Neural cell (in vitro differentiated cells): ENCODE measurements at regions not wholly inside any gene's neighbourhood (a gene's known extent, or its start where the extent isn't known, plus 50 kb on each side); places are given as distances from the start of the nearest gene placed in this dataset.

Source experiments
- H2AFZ ChIP-seq: fragments of 200-600, 300-800 bp; sonication (generic), shearing (Covaris generic); 2 replicates; pipeline ENCODE4 v1.6.0; 2014; ENCODE audit warnings: low read depth, mild to moderate bottlenecking, antibody characterized with exemption, low read length, moderate library complexity
- H3F3A ChIP-seq: fragments of 200-600 bp; shearing (Covaris generic); 2 replicates; pipeline ENCODE4 v1.6.1; 2016; ENCODE audit warnings: mild to moderate bottlenecking, moderate library complexity, mixed read lengths, antibody characterized with exemption, low read length; ENCODE audit not compliant: insufficient read depth, poor library complexity, severe bottlenecking
- H3K27ac ChIP-seq: fragments of 200-600, 300-800 bp; sonication (generic), shearing (Covaris generic); 2 replicates; pipeline ENCODE4 v1.5.1; 2014; ENCODE audit warnings: mild to moderate bottlenecking, low read length, moderate library complexity
- H3K27me3 ChIP-seq: fragments of 300-800, 200-600 bp; sonication (generic), shearing (Covaris generic); 2 replicates; pipeline ENCODE4 v1.6.0; 2014; ENCODE audit warnings: mild to moderate bottlenecking, low read depth, low read length, moderate library complexity; ENCODE audit not compliant: insufficient read depth
- H3K36me3 ChIP-seq: fragments of 300-800, 200-600 bp; sonication (generic), shearing (Covaris generic); 2 replicates; pipeline ENCODE4 v1.5.1; 2014; ENCODE audit warnings: mild to moderate bottlenecking, antibody characterized with exemption, low read length, moderate library complexity; ENCODE audit not compliant: insufficient read depth
- H3K4me2 ChIP-seq: fragments of 300-800, 200-600 bp; sonication (generic), shearing (Covaris generic); 2 replicates; pipeline ENCODE4 v1.6.0; 2014; ENCODE audit warnings: mild to moderate bottlenecking, low read length
- H3K4me3 ChIP-seq: fragments of 300-800, 200-600 bp; sonication (generic), shearing (Covaris generic); 2 replicates; pipeline ENCODE4 v1.5.1; 2014; ENCODE audit warnings: mild to moderate bottlenecking, low read length, moderate library complexity
- H3K79me2 ChIP-seq: fragments of 200-600 bp; shearing (Covaris generic); replicated peaks from 2 replicates; pipeline ENCODE4 v1.6.0; 2014; ENCODE audit warnings: mild to moderate bottlenecking, low read length, moderate library complexity; ENCODE audit not compliant: insufficient read depth
- H3K9ac ChIP-seq: fragments of 300-800, 200-600 bp; sonication (generic), shearing (Covaris generic); 2 replicates; pipeline ENCODE4 v1.6.1; 2016; ENCODE audit warnings: mild to moderate bottlenecking, low read length, mixed read lengths
- H3K9me2 ChIP-seq: fragments of 200-600 bp; shearing (Covaris generic); 2 replicates; pipeline ENCODE4 v1.6.1; 2016; ENCODE audit warnings: mild to moderate bottlenecking, low read length, mixed read lengths; ENCODE audit not compliant: insufficient read depth
- H3K9me3 ChIP-seq: fragments of 200-600, 300-800 bp; sonication (generic), shearing (Covaris generic); 2 replicates; pipeline ENCODE4 v1.6.1; 2016; ENCODE audit warnings: mild to moderate bottlenecking, mixed run types, low read length, moderate library complexity, mixed read lengths
- H4K20me1 ChIP-seq: fragments of 200-600 bp; shearing (Covaris generic); 2 replicates; pipeline ENCODE4 v1.6.1; 2016; ENCODE audit warnings: mild to moderate bottlenecking, mixed run types; ENCODE audit not compliant: insufficient read depth
- EP300 ChIP-seq: fragments of 450-650 bp; conservative IDR thresholded peaks from 2 replicates; pipeline ENCODE4 v1.6.1; 2014; ENCODE audit warnings: antibody characterized with exemption, mild to moderate bottlenecking, moderate library complexity; ENCODE audit not compliant: poor library complexity, severe bottlenecking
- EZH2 ChIP-seq: fragments of 200-600, 300-800 bp; shearing (Covaris generic), sonication (generic); IDR thresholded peaks from 2 replicates; pipeline ENCODE4 v1.6.1; 2014; ENCODE audit warnings: antibody characterized with exemption, low read length, borderline replicate concordance, mild to moderate bottlenecking; ENCODE audit not compliant: insufficient read depth, poor library complexity, severe bottlenecking
- MXI1 ChIP-seq: fragments of 450-650 bp; conservative IDR thresholded peaks from 2 replicates; pipeline ENCODE4 v1.6.1; 2014; ENCODE audit warnings: antibody characterized with exemption, mild to moderate bottlenecking; ENCODE audit not compliant: poor library complexity, severe bottlenecking
- POLR2AphosphoS5 ChIP-seq: IDR thresholded peaks from 2 replicates; pipeline ENCODE4 v1.6.1; 2012
- RAD21 ChIP-seq: fragments of 450-650 bp; conservative IDR thresholded peaks from 2 replicates; pipeline ENCODE4 v1.6.1; 2014; ENCODE audit warnings: antibody characterized with exemption, mild to moderate bottlenecking, moderate library complexity
- REST ChIP-seq: IDR thresholded peaks from 2 replicates; pipeline ENCODE4 v1.6.1; 2012; ENCODE audit warnings: borderline replicate concordance
- SMC3 ChIP-seq: fragments of 450-650 bp; conservative IDR thresholded peaks from 2 replicates; pipeline ENCODE4 v1.6.1; 2014; ENCODE audit warnings: antibody characterized with exemption, mild to moderate bottlenecking, moderate library complexity; ENCODE audit not compliant: poor library complexity
- TAF1 ChIP-seq: IDR thresholded peaks from 2 replicates; pipeline ENCODE4 v1.6.1; 2012; ENCODE audit warnings: low read depth
- TF ChIP-seq, protein P1 (sequence below): fragments of 450-650 bp; IDR thresholded peaks from 2 replicates; pipeline ENCODE4 v1.5.1; 2014; ENCODE audit warnings: antibody characterized with exemption, mild to moderate bottlenecking, moderate library complexity; ENCODE audit not compliant: poor library complexity, severe bottlenecking

- H3K9ac ChIP-seq = no peak overlapping the region
- H3K4me3 ChIP-seq = no peak overlapping the region
- no peak for TF ChIP-seq EZH2
- TF ChIP-seq SMC3 = no peak
- no peak for TF ChIP-seq MXI1
- no peak for TF ChIP-seq EP300
- TF ChIP-seq, protein P1, sequence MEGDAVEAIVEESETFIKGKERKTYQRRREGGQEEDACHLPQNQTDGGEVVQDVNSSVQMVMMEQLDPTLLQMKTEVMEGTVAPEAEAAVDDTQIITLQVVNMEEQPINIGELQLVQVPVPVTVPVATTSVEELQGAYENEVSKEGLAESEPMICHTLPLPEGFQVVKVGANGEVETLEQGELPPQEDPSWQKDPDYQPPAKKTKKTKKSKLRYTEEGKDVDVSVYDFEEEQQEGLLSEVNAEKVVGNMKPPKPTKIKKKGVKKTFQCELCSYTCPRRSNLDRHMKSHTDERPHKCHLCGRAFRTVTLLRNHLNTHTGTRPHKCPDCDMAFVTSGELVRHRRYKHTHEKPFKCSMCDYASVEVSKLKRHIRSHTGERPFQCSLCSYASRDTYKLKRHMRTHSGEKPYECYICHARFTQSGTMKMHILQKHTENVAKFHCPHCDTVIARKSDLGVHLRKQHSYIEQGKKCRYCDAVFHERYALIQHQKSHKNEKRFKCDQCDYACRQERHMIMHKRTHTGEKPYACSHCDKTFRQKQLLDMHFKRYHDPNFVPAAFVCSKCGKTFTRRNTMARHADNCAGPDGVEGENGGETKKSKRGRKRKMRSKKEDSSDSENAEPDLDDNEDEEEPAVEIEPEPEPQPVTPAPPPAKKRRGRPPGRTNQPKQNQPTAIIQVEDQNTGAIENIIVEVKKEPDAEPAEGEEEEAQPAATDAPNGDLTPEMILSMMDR = no peak
- no peak for TF ChIP-seq REST
- no peak for TF ChIP-seq RAD21
- TF ChIP-seq POLR2AphosphoS5 = no peak
- no peak for TF ChIP-seq TAF1
- H3K9me2 ChIP-seq = no peaks in the 10 kb centered on the region
- no peaks in the 10 kb centered on the region for H3K9me3 ChIP-seq
- no peak overlapping the region for H3K27ac ChIP-seq
- H3K36me3 ChIP-seq = no peaks in the 10 kb centered on the region
- no peaks in the 10 kb centered on the region for H3K79me2 ChIP-seq
- no peaks in the 10 kb centered on the region for H3K27me3 ChIP-seq
- H3K4me2 ChIP-seq = no peak overlapping the region
- no peak overlapping the region for H2AFZ ChIP-seq
- H4K20me1 ChIP-seq = no peaks in the 10 kb centered on the region
- H3F3A ChIP-seq = no peaks in the 10 kb centered on the region
Observed at GRCh38 chr18:56479841-56480240, 158.6 kb downstream of the TXNL1 start.

DNA sequence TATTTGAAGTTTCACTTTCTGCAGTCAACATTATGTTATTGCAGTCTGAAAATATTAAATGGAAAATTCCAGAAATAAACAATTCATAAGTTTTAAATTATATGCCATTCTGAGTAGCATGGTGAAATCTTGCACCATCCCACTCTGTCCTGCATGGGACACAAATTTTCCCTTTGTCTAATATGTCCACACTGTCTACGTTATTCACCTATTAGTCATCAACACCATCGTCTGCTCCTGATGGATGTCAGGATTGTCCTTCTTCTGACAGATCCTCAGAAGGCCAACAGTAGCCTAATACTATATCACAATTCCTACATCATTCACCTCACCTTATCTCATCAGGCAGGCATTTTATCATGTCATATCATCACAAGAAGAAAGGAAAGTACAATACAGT is 163.1 kb downstream of the TXNL1 start:
- TF ChIP-seq EP300 = no peak
- no peak for TF ChIP-seq EZH2
- no peak for TF ChIP-seq TAF1
- TF ChIP-seq POLR2AphosphoS5 = no peak
- no peak for TF ChIP-seq REST
- TF ChIP-seq MXI1 = no peak
- TF ChIP-seq RAD21 = no peak
- no peak for TF ChIP-seq SMC3
- Histone ChIP-seq H3K4me3 (no peak overlapping the region), H3K9me3 (no peaks in the 10 kb centered on the region), H2AFZ (no peak overlapping the region), H3K27me3 (no peaks in the 10 kb centered on the region), H3K27ac (no peak overlapping the region), H3K4me2 (no peak overlapping the region), H3F3A (no peaks in the 10 kb centered on the region), H3K36me3 (no peaks in the 10 kb centered on the region), H3K9me2 (no peaks in the 10 kb centered on the region), H3K9ac (no peak overlapping the region), H4K20me1 (no peaks in the 10 kb centered on the region), H3K79me2 (no peaks in the 10 kb centered on the region)
